ENCODE measurements at regions not wholly inside any gene's neighbourhood (a gene's known extent, or its start where the extent isn't known, plus 50 kb on each side); places are given as distances from the start of the nearest gene placed in this dataset.

- Histone ChIP-seq H3K4me3 (replicated peaks; ENCODE audit: low read depth, low read length) (no peak overlapping the region), H3K27me3 (replicated peaks; ENCODE audit: control insufficient read depth, insufficient read depth, low read length) (no peaks in the 10 kb centered on the region), H3K36me3 (ENCODE audit: control insufficient read depth, insufficient read depth, low read length) (no peaks in the 10 kb centered on the region)
- no peak for TF ChIP-seq CTCF (IDR thresholded peaks at IDR 0.05; ENCODE audit: insufficient read depth, low read length, poor library complexity, severe bottlenecking)
- DNase-seq (ENCODE audit: extremely low read depth, insufficient read length) = no peak
Observed at GRCh38 chr6:63154535-63154934, 56.7 kb upstream of the FKBP1C start.

All from GM06990 (cell line).